ENCODE measurements at regions not wholly inside any gene's neighbourhood (a gene's known extent, or its start where the extent isn't known, plus 50 kb on each side); places are given as distances from the start of the nearest gene placed in this dataset.

GRCh38 chr15:25512957-25513356, 74.1 kb upstream of the UBE3A start:
- no peaks in the 10 kb centered on the region for H3K9me3 ChIP-seq (ENCODE audit: severe bottlenecking)
- TF ChIP-seq CTCF (IDR thresholded peaks at IDR 0.05; ENCODE audit: low read depth, low read length): no peak
- no peak overlapping the region for H3K4me3 ChIP-seq (ENCODE audit: low read depth, low read length)
- H3K36me3 ChIP-seq: no peaks in the 10 kb centered on the region
- H3K27me3 ChIP-seq (ENCODE audit: insufficient read depth, low read depth, severe bottlenecking): no peaks in the 10 kb centered on the region
- no peak overlapping the region for H3K27ac ChIP-seq
- no peak for DNase-seq

- Histone ChIP-seq H3K36me3 (no peaks in the 10 kb centered on the region), H3K4me3 (ENCODE audit: low read depth, low read length) (no peak overlapping the region), H3K27me3 (ENCODE audit: insufficient read depth, low read depth, severe bottlenecking) (no peaks in the 10 kb centered on the region), H3K27ac (no peak overlapping the region), H3K9me3 (ENCODE audit: severe bottlenecking) (no peaks in the 10 kb centered on the region)
- DNase-seq: no peak
- no peak for TF ChIP-seq CTCF (IDR thresholded peaks at IDR 0.05; ENCODE audit: low read depth, low read length)
Measured at GRCh38 chr15:25510146-25510545, 71.3 kb upstream of the UBE3A start.

GRCh38 chr15:25509703-25510102, 70.9 kb upstream of the UBE3A start:
- TF ChIP-seq CTCF (IDR thresholded peaks at IDR 0.05; ENCODE audit: low read depth, low read length): no peak
- Histone ChIP-seq H3K36me3 (no peaks in the 10 kb centered on the region), H3K9me3 (ENCODE audit: severe bottlenecking) (no peaks in the 10 kb centered on the region)

GRCh38 chr15:25508369-25509002, 69.7 kb upstream of the UBE3A start:
- peak; percentile 60 for TF ChIP-seq CTCF (IDR thresholded peaks at IDR 0.05; ENCODE audit: low read depth, low read length)
- H3K36me3 ChIP-seq: no peaks in the 10 kb centered on the region
- peak; percentile 25 for DNase-seq
- H3K4me3 ChIP-seq (ENCODE audit: low read depth, low read length): no peak overlapping the region
- H3K9me3 ChIP-seq (ENCODE audit: severe bottlenecking): no peaks in the 10 kb centered on the region
- no peak overlapping the region for H3K27ac ChIP-seq
- no peaks in the 10 kb centered on the region for H3K27me3 ChIP-seq (ENCODE audit: insufficient read depth, low read depth, severe bottlenecking)

More at GRCh38 chr15:25509703-25510102, 70.9 kb upstream of the UBE3A start:
- DNase-seq: no peak
- Histone ChIP-seq H3K27ac (no peak overlapping the region), H3K27me3 (ENCODE audit: insufficient read depth, low read depth, severe bottlenecking) (no peaks in the 10 kb centered on the region), H3K4me3 (ENCODE audit: low read depth, low read length) (no peak overlapping the region)

- H3K27ac ChIP-seq: no peak overlapping the region
- no peak for DNase-seq
- no peaks in the 10 kb centered on the region for H3K27me3 ChIP-seq (ENCODE audit: insufficient read depth, low read depth, severe bottlenecking)
- H3K4me3 ChIP-seq (ENCODE audit: low read depth, low read length): no peak overlapping the region
- H3K9me3 ChIP-seq (ENCODE audit: severe bottlenecking): no peaks in the 10 kb centered on the region
- no peak for TF ChIP-seq CTCF (IDR thresholded peaks at IDR 0.05; ENCODE audit: low read depth, low read length)
- H3K36me3 ChIP-seq: no peaks in the 10 kb centered on the region
Measured at GRCh38 chr15:25504307-25504706, 65.5 kb upstream of the UBE3A start.
